Occipital lobe (tissue), 1 donor: ENCODE measurements at regions not wholly inside any gene's neighbourhood (a gene's known extent, or its start where the extent isn't known, plus 50 kb on each side); places are given as distances from the start of the nearest gene placed in this dataset.

Source experiments
- DNase-seq: peaks from one replicate; lab custom pipeline; 2025; lab: John Stamatoyannopoulos, UW

- DNase-seq, result no peak
These were observed 406.2 kb downstream of the ANKRD50 start for GRCh38 chr4:124306352-124306751.

GRCh38 chr4:124307143-124307542, 405.4 kb downstream of the ANKRD50 start:
- no peak for DNase-seq

GRCh38 chr4:124318292-124318691, 394.2 kb downstream of the ANKRD50 start:
- no peak for DNase-seq

GRCh38 chr4:124321364-124321763, 391.2 kb downstream of the ANKRD50 start:
- no peak for DNase-seq

- DNase-seq, result no peak
These were observed 390.1 kb downstream of the ANKRD50 start for GRCh38 chr4:124322234-124323065.

GRCh38 chr4:124325690-124326089, 386.8 kb downstream of the ANKRD50 start:
- no peak for DNase-seq

GRCh38 chr4:124329134-124329533, 383.4 kb downstream of the ANKRD50 start:
- DNase-seq, result no peak

- no peak for DNase-seq
These were observed 382.5 kb downstream of the ANKRD50 start for GRCh38 chr4:124330045-124330444.

- DNase-seq, result no peak
These were observed 380.8 kb downstream of the ANKRD50 start for GRCh38 chr4:124331781-124332180.

- no peak for DNase-seq
These were observed 379.1 kb downstream of the ANKRD50 start for GRCh38 chr4:124333466-124333865.

- no peak for DNase-seq
These were observed 378.4 kb downstream of the ANKRD50 start for GRCh38 chr4:124334119-124334518.

GRCh38 chr4:124337874-124338273, 374.7 kb downstream of the ANKRD50 start:
- no peak for DNase-seq

- no peak for DNase-seq
These were observed 368.8 kb downstream of the ANKRD50 start for GRCh38 chr4:124343661-124344171.

GRCh38 chr4:124372916-124373315, 339.6 kb downstream of the ANKRD50 start:
- DNase-seq, result no peak

GRCh38 chr4:124386163-124386562, 326.4 kb downstream of the ANKRD50 start:
- DNase-seq, result no peak

GRCh38 chr4:124386648-124387047, 325.9 kb downstream of the ANKRD50 start:
- no peak for DNase-seq

GRCh38 chr4:124389591-124389990, 322.9 kb downstream of the ANKRD50 start:
- no peak for DNase-seq

GRCh38 chr4:124390861-124391260, 321.7 kb downstream of the ANKRD50 start:
- DNase-seq, result no peak

GRCh38 chr4:124396333-124396732, 316.2 kb downstream of the ANKRD50 start:
- DNase-seq, result no peak

- no peak for DNase-seq
These were observed 310.9 kb downstream of the ANKRD50 start for GRCh38 chr4:124401606-124402005.

- no peak for DNase-seq
These were observed 303.5 kb downstream of the ANKRD50 start for GRCh38 chr4:124409044-124409443.

GRCh38 chr4:124414276-124415040, 298.1 kb downstream of the ANKRD50 start:
- no peak for DNase-seq

- no peak for DNase-seq
These were observed 297.4 kb downstream of the ANKRD50 start for GRCh38 chr4:124415146-124415545.
